Caco-2 (cell line): ENCODE measurements at regions not wholly inside any gene's neighbourhood (a gene's known extent, or its start where the extent isn't known, plus 50 kb on each side); places are given as distances from the start of the nearest gene placed in this dataset.
A peak's percentile ranks its signal among the peaks of the same experiment; 100 is the strongest.

Source experiments
- BruUV-seq: library from RNA; stranded (reverse); fragments of 400-500 nt; replicated peaks from 2 replicates; lab custom pipeline; 2021; lab: Mats Ljungman, UMichigan
- CTCF ChIA-PET: fragments of 300-600 bp; sonication (Branson Sonifier 250); formaldehyde crosslinking; loops from one replicate; lab custom pipeline; 2022; ENCODE audit warnings: antibody characterized with exemption; lab: Charles Lee
- POLR2A ChIA-PET: fragments of 300-600 bp; sonication (Branson Sonifier 250); formaldehyde crosslinking; loops from one replicate; lab custom pipeline; 2022; ENCODE audit warnings: antibody characterized with exemption; lab: Charles Lee
- DNase-seq, 2 experiments: peaks; one replicate each; pipeline versions ENCODE4 v3.0.0 to v3.0.0-alpha.2; 2020 to 2022
- H3K27me3 ChIP-seq: replicated peaks from 2 replicates; pipeline ENCODE4 v1.6.0; 2011; ENCODE audit warnings: low read length; ENCODE audit not compliant: control insufficient read depth, insufficient read depth
- H3K36me3 ChIP-seq: 2 replicates; pipeline ENCODE4 v1.5.1; 2011; ENCODE audit warnings: low read length; ENCODE audit not compliant: control insufficient read depth, insufficient read depth
- H3K4me1 ChIP-seq: fragments of 250-450 bp; sonication (Bioruptor Pico); 2 replicates; pipeline ENCODE4 v1.5.1; 2020; ENCODE audit warnings: mild to moderate bottlenecking
- H3K4me3 ChIP-seq: 2 replicates; pipeline ENCODE4 v1.5.1; 2011; ENCODE audit warnings: low read depth, mild to moderate bottlenecking, control low read depth, low read length
- H3K9me3 ChIP-seq: fragments of 250-450 bp; sonication (Bioruptor Pico); 2 replicates; pipeline ENCODE4 v1.5.1; 2020; ENCODE audit warnings: mild to moderate bottlenecking, moderate library complexity
- H3K27ac Mint-ChIP-seq: one replicate; pipeline ENCODE4 v1.8.0; 2022; ENCODE audit warnings: mixed read lengths; ENCODE audit not compliant: unreplicated experiment
- H3K27me3 Mint-ChIP-seq: one replicate; pipeline ENCODE4 v1.8.0; 2022; ENCODE audit warnings: mixed read lengths; ENCODE audit not compliant: insufficient read depth, unreplicated experiment
- H3K36me3 Mint-ChIP-seq: one replicate; pipeline ENCODE4 v1.8.0; 2022; ENCODE audit warnings: mild to moderate bottlenecking, mixed read lengths; ENCODE audit not compliant: insufficient read depth, unreplicated experiment
- H3K4me1 Mint-ChIP-seq: one replicate; pipeline ENCODE4 v1.8.0; 2022; ENCODE audit warnings: low read depth, mixed read lengths; ENCODE audit not compliant: unreplicated experiment
- H3K4me3 Mint-ChIP-seq: one replicate; pipeline ENCODE4 v1.8.0; 2022; ENCODE audit warnings: mild to moderate bottlenecking, moderate library complexity, mixed read lengths; ENCODE audit not compliant: unreplicated experiment
- H3K9me3 Mint-ChIP-seq: one replicate; pipeline ENCODE4 v1.8.0; 2022; ENCODE audit warnings: mixed read lengths; ENCODE audit not compliant: unreplicated experiment
- intact Hi-C: fragments of 100-400 bp; cut with micrococcal nuclease; formaldehyde crosslinking; loops from one replicate; pipeline ENCODE4 v1.10.0; 2022; ENCODE audit not compliant: unreplicated experiment
- TF ChIP-seq, protein P1 (sequence below), 2 experiments: fragments of 200-600 bp in 1 of 2; IDR thresholded peaks; 1 replicate in 1 of 2; 2 replicates in 1 of 2; pipeline versions ENCODE4 v1.5.1 to v1.8.0; 2011 to 2022; ENCODE audit warnings: antibody characterized with exemption in 1 of 2, control low read depth in 1 of 2, inconsistent platforms in 1 of 2, low read depth in 1 of 2, low read length in 1 of 2, mild to moderate bottlenecking in 1 of 2, moderate library complexity in 1 of 2; ENCODE audit not compliant: insufficient read depth in 1 of 2, severe bottlenecking in 1 of 2, unreplicated experiment in 1 of 2

DNA sequence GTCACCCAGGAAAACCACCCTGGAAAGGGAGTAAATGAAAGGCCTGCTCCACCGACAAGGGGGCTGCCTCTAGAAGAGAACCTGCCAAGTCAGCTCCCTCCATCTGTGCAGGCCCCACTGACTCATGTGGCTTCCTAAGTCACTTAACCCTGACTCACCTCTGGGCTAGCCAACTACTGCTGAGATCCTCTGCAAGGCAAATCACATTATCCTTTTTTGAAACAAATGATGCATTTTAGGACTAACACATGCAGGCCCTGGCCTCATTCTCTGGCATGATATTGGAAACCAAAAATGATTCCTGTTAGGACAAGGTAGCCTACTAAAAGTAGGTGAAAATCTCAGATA lies 474.6 kb downstream of the EPHA4 start:
- no peak for DNase-seq
- CTCF ChIA-PET = no interaction called here
- H3K36me3 ChIP-seq = no peaks in the 10 kb centered on the region
- intact Hi-C loops = no loop called here
- H3K27me3 Mint-ChIP-seq = no peaks in the 10 kb centered on the region
- no peaks in the 10 kb centered on the region for H3K36me3 Mint-ChIP-seq
- no peaks in the 10 kb centered on the region for H3K4me1 Mint-ChIP-seq
- no peak overlapping the region for H3K4me3 ChIP-seq
- POLR2A ChIA-PET = no interaction called here
- TF ChIP-seq, protein P1, sequence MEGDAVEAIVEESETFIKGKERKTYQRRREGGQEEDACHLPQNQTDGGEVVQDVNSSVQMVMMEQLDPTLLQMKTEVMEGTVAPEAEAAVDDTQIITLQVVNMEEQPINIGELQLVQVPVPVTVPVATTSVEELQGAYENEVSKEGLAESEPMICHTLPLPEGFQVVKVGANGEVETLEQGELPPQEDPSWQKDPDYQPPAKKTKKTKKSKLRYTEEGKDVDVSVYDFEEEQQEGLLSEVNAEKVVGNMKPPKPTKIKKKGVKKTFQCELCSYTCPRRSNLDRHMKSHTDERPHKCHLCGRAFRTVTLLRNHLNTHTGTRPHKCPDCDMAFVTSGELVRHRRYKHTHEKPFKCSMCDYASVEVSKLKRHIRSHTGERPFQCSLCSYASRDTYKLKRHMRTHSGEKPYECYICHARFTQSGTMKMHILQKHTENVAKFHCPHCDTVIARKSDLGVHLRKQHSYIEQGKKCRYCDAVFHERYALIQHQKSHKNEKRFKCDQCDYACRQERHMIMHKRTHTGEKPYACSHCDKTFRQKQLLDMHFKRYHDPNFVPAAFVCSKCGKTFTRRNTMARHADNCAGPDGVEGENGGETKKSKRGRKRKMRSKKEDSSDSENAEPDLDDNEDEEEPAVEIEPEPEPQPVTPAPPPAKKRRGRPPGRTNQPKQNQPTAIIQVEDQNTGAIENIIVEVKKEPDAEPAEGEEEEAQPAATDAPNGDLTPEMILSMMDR (IDR thresholded peaks at IDR 0.05; ENCODE audit: insufficient read depth in 1 of 2, low read depth in 1 of 2, low read length in 1 of 2, severe bottlenecking in 1 of 2, unreplicated experiment in 1 of 2) = no peak
- no TSS peak for BruUV-seq
- no peaks in the 10 kb centered on the region for H3K4me1 ChIP-seq
- no peak overlapping the region for H3K27ac Mint-ChIP-seq
- H3K9me3 ChIP-seq = no peaks in the 10 kb centered on the region; the same call in 1 of the 2 replicates
- H3K27me3 ChIP-seq = no peaks in the 10 kb centered on the region
- no peaks in the 10 kb centered on the region for H3K9me3 Mint-ChIP-seq
- H3K4me3 Mint-ChIP-seq = no peak overlapping the region

DNA sequence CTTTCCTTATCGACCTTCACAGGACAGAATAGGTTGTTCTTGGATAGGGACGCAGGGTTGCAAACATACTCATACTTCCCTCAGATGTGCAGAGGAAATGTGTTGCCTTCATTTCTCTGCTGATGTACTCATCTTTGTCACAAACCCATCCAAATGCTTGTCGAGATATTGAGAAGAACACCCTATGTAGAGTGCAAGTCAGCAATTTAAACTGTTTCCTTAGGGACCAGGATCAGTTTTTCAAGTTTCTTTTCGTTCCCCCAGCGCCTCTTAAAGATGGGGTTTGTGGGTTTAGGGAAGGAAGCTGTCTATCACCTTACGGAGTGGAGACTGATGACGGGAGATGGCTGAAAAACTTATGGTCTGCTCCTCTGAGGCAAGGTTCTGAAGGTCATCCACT lies 474.2 kb downstream of the EPHA4 start:
- Mint-ChIP-seq H3K4me3 (no peak overlapping the region), H3K27me3 (no peaks in the 10 kb centered on the region), H3K4me1 (no peaks in the 10 kb centered on the region), H3K27ac (no peak overlapping the region), H3K36me3 (no peaks in the 10 kb centered on the region), H3K9me3 (no peaks in the 10 kb centered on the region)
- ChIA-PET CTCF (no interaction called here), POLR2A (no interaction called here)
- no peaks in the 10 kb centered on the region; the same call in 1 of the 2 replicates for H3K9me3 ChIP-seq
- intact Hi-C loops = no loop called here
- no peaks in the 10 kb centered on the region for H3K27me3 ChIP-seq
- H3K4me3 ChIP-seq = no peak overlapping the region
- H3K4me1 ChIP-seq = no peaks in the 10 kb centered on the region
- TF ChIP-seq, protein P1 (IDR thresholded peaks at IDR 0.05; ENCODE audit: insufficient read depth in 1 of 2, low read depth in 1 of 2, low read length in 1 of 2, severe bottlenecking in 1 of 2, unreplicated experiment in 1 of 2) = no peak
- H3K36me3 ChIP-seq = no peaks in the 10 kb centered on the region
- no TSS peak for BruUV-seq
- DNase-seq = no peak

DNA sequence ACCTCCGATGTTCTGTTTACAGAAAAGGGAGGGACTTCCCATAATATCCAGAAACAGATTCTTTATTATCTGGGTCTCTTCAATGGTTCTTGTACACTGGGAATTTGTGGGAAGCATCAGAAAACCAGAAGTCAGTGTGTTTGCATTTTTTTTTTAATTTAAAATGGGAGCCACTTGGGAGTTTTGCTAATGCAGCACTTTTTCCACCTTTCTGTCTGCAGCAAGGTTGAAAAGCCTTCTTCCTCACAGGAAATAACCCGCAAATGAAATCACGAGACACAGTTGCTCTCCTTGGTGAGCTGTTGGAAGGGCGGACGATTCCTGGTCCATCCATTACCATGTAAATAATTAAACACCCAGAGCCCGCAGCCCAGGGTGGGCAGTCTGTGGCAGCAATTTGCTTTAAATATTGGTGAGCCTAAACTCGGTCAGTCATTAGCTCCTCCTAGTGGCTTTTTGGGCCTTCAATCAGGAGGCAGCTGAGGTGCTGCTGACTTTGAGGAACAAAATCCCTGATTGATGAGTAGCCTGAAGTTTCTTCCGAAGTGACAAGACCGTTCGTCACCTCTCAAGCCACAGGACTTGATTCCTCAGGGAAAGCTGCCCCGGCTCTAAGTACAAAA lies 471.5 kb downstream of the EPHA4 start:
- intact Hi-C loops = loop anchor here (10.0 kb wide), 1 partner anchor 416 kb away; no protein-coding TSS in a partner anchor
- peak in 1 of 2 experiments; percentile 28 for DNase-seq
- ChIA-PET CTCF (interaction anchor here (0.6 kb wide), 1 partner anchor 413 kb away, joined by 3 read pairs; no protein-coding TSS in a partner anchor), POLR2A (no interaction called here)
- Histone ChIP-seq H3K27me3 (no peaks in the 10 kb centered on the region), H3K36me3 (no peaks in the 10 kb centered on the region), H3K9me3 (no peaks in the 10 kb centered on the region; the same call in 1 of the 2 replicates), H3K4me3 (no peak overlapping the region), H3K4me1 (no peaks in the 10 kb centered on the region)
- Mint-ChIP-seq H3K36me3 (no peaks in the 10 kb centered on the region), H3K27ac (no peak overlapping the region), H3K9me3 (no peaks in the 10 kb centered on the region), H3K4me1 (no peaks in the 10 kb centered on the region), H3K27me3 (no peaks in the 10 kb centered on the region), H3K4me3 (no peak overlapping the region)
- TF ChIP-seq, protein P1 (IDR thresholded peaks at IDR 0.05; ENCODE audit: insufficient read depth in 1 of 2, low read depth in 1 of 2, low read length in 1 of 2, severe bottlenecking in 1 of 2, unreplicated experiment in 1 of 2) = peak in 1 of 2 experiments; percentile 36
- BruUV-seq = no TSS peak
